ENCODE measurements at regions not wholly inside any gene's neighbourhood (a gene's known extent, or its start where the extent isn't known, plus 50 kb on each side); places are given as distances from the start of the nearest gene placed in this dataset.

DNA sequence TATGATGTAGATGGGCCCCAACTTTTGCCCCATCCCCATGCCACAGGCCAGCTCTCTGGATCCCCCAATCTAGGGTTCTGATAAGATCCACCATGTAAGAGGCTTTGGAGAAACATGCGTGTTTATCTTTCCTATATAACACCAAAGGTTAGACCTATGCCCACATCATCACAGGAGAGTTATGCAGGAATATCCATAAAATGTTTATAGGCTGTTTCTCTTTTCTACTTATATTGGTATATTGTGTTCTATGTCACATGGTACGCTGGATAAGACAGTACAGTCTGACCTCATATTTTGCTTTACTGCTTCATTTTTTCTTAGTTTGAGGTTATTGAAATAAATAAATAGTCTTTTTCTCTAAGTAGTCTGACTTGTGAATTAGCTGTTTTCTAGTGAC lies 1013.9 kb upstream of the GYPC start:
- no peaks in the 10 kb centered on the region for H3K36me3 ChIP-seq (ENCODE audit: control insufficient read depth in 2 of 3, insufficient read depth in 3 of 3, low read length in 3 of 3)
- TF ChIP-seq, protein P1, sequence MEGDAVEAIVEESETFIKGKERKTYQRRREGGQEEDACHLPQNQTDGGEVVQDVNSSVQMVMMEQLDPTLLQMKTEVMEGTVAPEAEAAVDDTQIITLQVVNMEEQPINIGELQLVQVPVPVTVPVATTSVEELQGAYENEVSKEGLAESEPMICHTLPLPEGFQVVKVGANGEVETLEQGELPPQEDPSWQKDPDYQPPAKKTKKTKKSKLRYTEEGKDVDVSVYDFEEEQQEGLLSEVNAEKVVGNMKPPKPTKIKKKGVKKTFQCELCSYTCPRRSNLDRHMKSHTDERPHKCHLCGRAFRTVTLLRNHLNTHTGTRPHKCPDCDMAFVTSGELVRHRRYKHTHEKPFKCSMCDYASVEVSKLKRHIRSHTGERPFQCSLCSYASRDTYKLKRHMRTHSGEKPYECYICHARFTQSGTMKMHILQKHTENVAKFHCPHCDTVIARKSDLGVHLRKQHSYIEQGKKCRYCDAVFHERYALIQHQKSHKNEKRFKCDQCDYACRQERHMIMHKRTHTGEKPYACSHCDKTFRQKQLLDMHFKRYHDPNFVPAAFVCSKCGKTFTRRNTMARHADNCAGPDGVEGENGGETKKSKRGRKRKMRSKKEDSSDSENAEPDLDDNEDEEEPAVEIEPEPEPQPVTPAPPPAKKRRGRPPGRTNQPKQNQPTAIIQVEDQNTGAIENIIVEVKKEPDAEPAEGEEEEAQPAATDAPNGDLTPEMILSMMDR (IDR thresholded peaks at IDR 0.05; ENCODE audit: borderline replicate concordance, extremely low read depth, insufficient read depth): no peak
- no peaks in the 10 kb centered on the region for H3K9me3 ChIP-seq (ENCODE audit: control insufficient read depth in 2 of 3, insufficient read depth in 1 of 3, low read length in 3 of 3)
- no peaks in the 10 kb centered on the region for H3K4me1 ChIP-seq (ENCODE audit: control insufficient read depth in 2 of 3, insufficient read depth in 2 of 3, low read depth in 1 of 3, low read length in 3 of 3)
- no peak overlapping the region for H3K27ac ChIP-seq (ENCODE audit: low read depth in 2 of 2, low read length in 2 of 2)
- no peak overlapping the region for H3K9ac ChIP-seq (ENCODE audit: low read length in 3 of 3)
- FAIRE-seq: no peak
- DNase-seq: no peak
- H3K4me3 ChIP-seq (ENCODE audit: low read length in 3 of 3): no peak overlapping the region
- no peaks in the 10 kb centered on the region for H3K27me3 ChIP-seq (ENCODE audit: control insufficient read depth, insufficient read depth, low read length)
- intact Hi-C loops (cut with DNase I): no loop called here

DNA sequence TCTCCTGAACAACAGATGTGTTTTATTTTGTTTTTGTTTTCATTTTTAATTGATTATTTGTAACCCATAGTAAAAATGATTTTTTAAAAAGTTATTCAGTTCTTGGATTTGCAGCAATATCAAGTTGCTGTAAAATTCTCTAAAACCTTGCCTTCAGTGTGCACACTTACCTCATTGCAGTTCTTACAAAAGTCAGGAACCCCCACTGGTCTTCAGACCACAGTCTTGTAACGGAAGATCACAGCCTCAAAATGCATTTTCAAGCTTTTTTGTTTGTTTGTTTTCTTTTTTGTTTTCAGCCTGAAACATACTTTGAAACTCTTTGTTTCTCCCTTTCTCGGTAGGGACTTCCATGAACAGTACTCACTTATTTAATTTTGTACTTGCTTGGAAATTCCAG lies 1012.8 kb upstream of the GYPC start:
- DNase-seq (no peak), FAIRE-seq (no peak)
- intact Hi-C loops (cut with DNase I): no loop called here
- H3K9ac ChIP-seq (ENCODE audit: low read length in 3 of 3): no peak overlapping the region
- no peaks in the 10 kb centered on the region for H3K4me1 ChIP-seq (ENCODE audit: control insufficient read depth in 2 of 3, insufficient read depth in 2 of 3, low read depth in 1 of 3, low read length in 3 of 3)
- no peaks in the 10 kb centered on the region for H3K36me3 ChIP-seq (ENCODE audit: control insufficient read depth in 2 of 3, insufficient read depth in 3 of 3, low read length in 3 of 3)
- H3K4me3 ChIP-seq (ENCODE audit: low read length in 3 of 3): no peak overlapping the region
- H3K9me3 ChIP-seq (ENCODE audit: control insufficient read depth in 2 of 3, insufficient read depth in 1 of 3, low read length in 3 of 3): no peaks in the 10 kb centered on the region
- no peak overlapping the region for H3K27ac ChIP-seq (ENCODE audit: low read depth in 2 of 2, low read length in 2 of 2)
- TF ChIP-seq, protein P1 (IDR thresholded peaks at IDR 0.05; ENCODE audit: borderline replicate concordance, extremely low read depth, insufficient read depth): no peak
- H3K27me3 ChIP-seq (ENCODE audit: control insufficient read depth, insufficient read depth, low read length): no peaks in the 10 kb centered on the region

DNA sequence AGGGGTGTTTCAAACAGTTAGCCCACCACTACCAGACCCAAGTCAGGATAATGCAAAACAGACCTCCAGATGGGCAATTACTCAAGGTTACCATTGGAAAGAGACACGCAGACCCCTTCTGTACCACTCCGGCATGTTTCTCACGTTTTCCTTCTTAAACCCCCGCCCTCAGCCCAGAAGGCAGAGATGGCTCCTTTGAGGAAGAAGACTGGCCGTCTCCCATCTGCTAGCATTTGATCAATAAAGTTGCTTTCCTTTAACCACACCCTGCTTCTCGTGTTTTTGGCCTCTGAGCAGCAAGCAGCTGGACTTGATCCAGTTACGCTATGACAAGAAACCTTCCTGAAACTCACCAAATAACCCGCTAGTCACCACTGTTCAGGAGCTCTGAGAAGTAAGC lies 1012.4 kb upstream of the GYPC start:
- Histone ChIP-seq H3K9ac (ENCODE audit: low read length in 3 of 3) (no peak overlapping the region), H3K4me3 (ENCODE audit: low read length in 3 of 3) (no peak overlapping the region), H3K27ac (ENCODE audit: low read depth in 2 of 2, low read length in 2 of 2) (no peak overlapping the region), H3K9me3 (ENCODE audit: control insufficient read depth in 2 of 3, insufficient read depth in 1 of 3, low read length in 3 of 3) (no peaks in the 10 kb centered on the region), H3K36me3 (ENCODE audit: control insufficient read depth in 2 of 3, insufficient read depth in 3 of 3, low read length in 3 of 3) (no peaks in the 10 kb centered on the region), H3K4me1 (ENCODE audit: control insufficient read depth in 2 of 3, insufficient read depth in 2 of 3, low read depth in 1 of 3, low read length in 3 of 3) (no peaks in the 10 kb centered on the region), H3K27me3 (ENCODE audit: control insufficient read depth, insufficient read depth, low read length) (no peaks in the 10 kb centered on the region)
- DNase-seq (no peak), FAIRE-seq (no peak)
- TF ChIP-seq, protein P1 (IDR thresholded peaks at IDR 0.05; ENCODE audit: borderline replicate concordance, extremely low read depth, insufficient read depth): no peak
- intact Hi-C loops (cut with DNase I): no loop called here

DNA sequence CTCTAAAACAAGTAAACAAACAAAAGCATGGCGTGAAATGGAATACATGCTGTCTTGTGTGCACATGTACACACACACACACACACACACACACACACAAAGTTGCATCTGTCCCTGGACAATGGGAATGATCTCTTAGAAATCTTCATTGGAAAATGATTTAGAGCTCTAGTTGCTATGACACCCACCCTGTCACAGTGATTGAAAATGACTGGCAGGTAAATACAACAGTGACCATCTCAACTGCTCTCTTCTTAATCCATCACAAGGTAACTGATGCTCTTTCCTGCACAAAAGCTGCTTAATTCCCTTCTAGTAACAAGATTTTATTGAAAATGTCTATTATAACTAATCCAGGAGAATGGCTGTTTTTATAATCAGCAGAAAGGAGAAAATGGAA lies 1011.7 kb upstream of the GYPC start:
- H3K4me1 ChIP-seq (ENCODE audit: control insufficient read depth in 2 of 3, insufficient read depth in 2 of 3, low read depth in 1 of 3, low read length in 3 of 3): no peaks in the 10 kb centered on the region

More for the DNA sequence above, 1011.7 kb upstream of the GYPC start:
- Histone ChIP-seq H3K4me3 (ENCODE audit: low read length in 3 of 3) (no peak overlapping the region), H3K9me3 (ENCODE audit: control insufficient read depth in 2 of 3, insufficient read depth in 1 of 3, low read length in 3 of 3) (no peaks in the 10 kb centered on the region), H3K9ac (ENCODE audit: low read length in 3 of 3) (no peak overlapping the region), H3K27me3 (ENCODE audit: control insufficient read depth, insufficient read depth, low read length) (no peaks in the 10 kb centered on the region), H3K27ac (ENCODE audit: low read depth in 2 of 2, low read length in 2 of 2) (no peak overlapping the region), H3K36me3 (ENCODE audit: control insufficient read depth in 2 of 3, insufficient read depth in 3 of 3, low read length in 3 of 3) (no peaks in the 10 kb centered on the region)
- FAIRE-seq (no peak), DNase-seq (no peak)
- TF ChIP-seq, protein P1 (IDR thresholded peaks at IDR 0.05; ENCODE audit: borderline replicate concordance, extremely low read depth, insufficient read depth): no peak
- intact Hi-C loops (cut with DNase I): no loop called here
